ENCODE measurements at regions not wholly inside any gene's neighbourhood (a gene's known extent, or its start where the extent isn't known, plus 50 kb on each side); places are given as distances from the start of the nearest gene placed in this dataset.

DNA sequence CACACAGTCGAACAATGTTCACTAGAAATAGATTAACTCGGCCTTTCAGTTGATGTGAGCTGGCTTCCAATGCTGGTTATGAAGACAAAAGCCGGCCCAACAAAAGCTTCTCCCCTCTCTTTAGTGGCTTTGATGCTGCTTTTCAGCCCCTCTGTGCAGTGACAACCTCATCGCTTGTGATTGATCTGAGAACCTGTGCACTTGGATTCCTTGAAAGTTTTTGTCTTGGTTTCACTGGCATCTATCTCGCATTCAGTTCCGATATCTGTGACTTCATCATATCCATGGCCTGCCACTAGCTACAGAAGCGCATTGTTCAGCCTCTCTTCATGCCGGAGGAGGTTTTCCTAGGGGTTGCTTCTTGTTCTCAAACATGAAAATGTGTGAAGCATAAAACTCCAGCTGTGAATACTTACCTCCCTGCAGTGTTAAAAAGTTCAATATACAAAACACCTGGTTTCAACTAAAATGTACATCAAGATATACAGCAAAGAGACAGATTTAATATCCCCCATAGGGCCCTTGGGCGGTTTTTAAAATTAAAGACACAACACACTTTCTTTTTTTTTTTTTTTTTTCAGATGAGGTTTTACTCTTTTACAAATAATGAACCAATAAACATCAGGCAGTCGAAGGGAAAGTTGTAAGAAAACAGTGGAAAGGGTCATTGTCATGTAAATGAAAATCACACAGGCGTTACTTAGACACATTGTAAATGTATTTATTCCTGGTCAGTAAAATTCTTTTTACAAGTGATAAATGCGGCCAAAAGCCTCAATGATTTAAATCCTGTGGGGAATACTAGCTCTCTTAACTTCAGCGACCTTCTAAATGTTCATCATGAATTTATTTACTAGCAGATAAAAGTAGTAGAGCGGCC lies 1252.8 kb downstream of the EFNB2 start:
- no peaks in the 10 kb centered on the region for H3K4me1 ChIP-seq
- H3K9me3 ChIP-seq: no peaks in the 10 kb centered on the region
- intact Hi-C loops (cut with DNase I): no loop called here
- H3K27ac ChIP-seq: no peak overlapping the region
- H3K36me3 ChIP-seq: no peaks in the 10 kb centered on the region
- DNase-seq (ENCODE audit: extremely low spot score in 2 of 2): no peak
- H3K4me3 ChIP-seq: no peak overlapping the region
- H3K27me3 ChIP-seq: no peaks in the 10 kb centered on the region
- TF ChIP-seq, protein P1, sequence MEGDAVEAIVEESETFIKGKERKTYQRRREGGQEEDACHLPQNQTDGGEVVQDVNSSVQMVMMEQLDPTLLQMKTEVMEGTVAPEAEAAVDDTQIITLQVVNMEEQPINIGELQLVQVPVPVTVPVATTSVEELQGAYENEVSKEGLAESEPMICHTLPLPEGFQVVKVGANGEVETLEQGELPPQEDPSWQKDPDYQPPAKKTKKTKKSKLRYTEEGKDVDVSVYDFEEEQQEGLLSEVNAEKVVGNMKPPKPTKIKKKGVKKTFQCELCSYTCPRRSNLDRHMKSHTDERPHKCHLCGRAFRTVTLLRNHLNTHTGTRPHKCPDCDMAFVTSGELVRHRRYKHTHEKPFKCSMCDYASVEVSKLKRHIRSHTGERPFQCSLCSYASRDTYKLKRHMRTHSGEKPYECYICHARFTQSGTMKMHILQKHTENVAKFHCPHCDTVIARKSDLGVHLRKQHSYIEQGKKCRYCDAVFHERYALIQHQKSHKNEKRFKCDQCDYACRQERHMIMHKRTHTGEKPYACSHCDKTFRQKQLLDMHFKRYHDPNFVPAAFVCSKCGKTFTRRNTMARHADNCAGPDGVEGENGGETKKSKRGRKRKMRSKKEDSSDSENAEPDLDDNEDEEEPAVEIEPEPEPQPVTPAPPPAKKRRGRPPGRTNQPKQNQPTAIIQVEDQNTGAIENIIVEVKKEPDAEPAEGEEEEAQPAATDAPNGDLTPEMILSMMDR (IDR thresholded peaks at IDR 0.05): no peak
- no peak for TF ChIP-seq POLR2AphosphoS5 (IDR thresholded peaks at IDR 0.05; ENCODE audit: insufficient read depth in 1 of 2, low read depth in 1 of 2)
- no peak for TF ChIP-seq POLR2A (IDR thresholded peaks at IDR 0.05)

DNA sequence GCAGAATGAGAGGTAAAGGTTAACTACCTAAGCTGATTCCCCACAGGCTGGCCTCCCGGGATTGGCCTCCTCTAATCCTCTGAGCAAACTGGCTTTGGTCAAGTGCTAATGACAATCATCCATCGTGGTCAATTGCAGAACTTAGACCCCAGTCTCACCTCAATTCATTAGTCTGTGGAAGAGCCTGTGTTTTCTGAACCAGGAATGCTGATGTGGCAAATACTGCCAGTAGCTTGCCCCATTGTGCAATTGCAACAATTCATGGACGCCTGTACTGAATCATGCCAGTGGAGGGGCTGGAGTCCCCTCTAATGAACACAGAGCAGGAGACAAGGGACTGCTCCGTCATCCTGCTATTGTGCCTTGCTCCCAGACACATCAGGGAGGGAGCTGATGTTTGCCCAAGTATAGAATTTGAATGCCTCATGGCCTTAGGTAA lies 1256.5 kb downstream of the EFNB2 start:
- intact Hi-C loops (cut with DNase I): no loop called here
- no peaks in the 10 kb centered on the region for H3K9me3 ChIP-seq
- H3K27ac ChIP-seq: no peak overlapping the region
- TF ChIP-seq POLR2AphosphoS5 (IDR thresholded peaks at IDR 0.05; ENCODE audit: insufficient read depth in 1 of 2, low read depth in 1 of 2): no peak
- TF ChIP-seq, protein P1 (IDR thresholded peaks at IDR 0.05): no peak
- TF ChIP-seq POLR2A (IDR thresholded peaks at IDR 0.05): no peak
- no peak overlapping the region for H3K4me3 ChIP-seq
- no peak for DNase-seq (ENCODE audit: extremely low spot score in 2 of 2)
- no peaks in the 10 kb centered on the region for H3K36me3 ChIP-seq
- no peaks in the 10 kb centered on the region for H3K27me3 ChIP-seq
- H3K4me1 ChIP-seq: no peaks in the 10 kb centered on the region

DNA sequence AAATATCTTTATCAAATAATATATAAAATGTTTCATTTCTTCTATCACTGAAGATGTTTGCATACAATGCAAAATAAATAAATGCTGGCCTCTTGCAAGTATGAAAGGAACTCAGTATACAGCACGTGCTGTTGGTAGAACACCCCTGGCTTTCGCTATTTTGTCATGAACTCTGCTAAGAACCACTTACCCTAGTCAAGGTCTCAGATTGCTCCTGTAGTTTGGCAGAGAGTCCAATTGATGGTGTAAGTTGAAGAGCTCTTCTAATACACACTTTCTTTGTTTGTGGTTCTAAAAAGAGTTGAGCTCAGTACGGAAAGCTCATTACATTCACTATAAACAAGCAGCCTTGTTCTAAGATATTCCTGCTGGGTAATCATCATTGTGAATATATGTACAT lies 1258.9 kb downstream of the EFNB2 start:
- H3K4me1 ChIP-seq: no peaks in the 10 kb centered on the region
- H3K9me3 ChIP-seq: no peaks in the 10 kb centered on the region
- no peak overlapping the region for H3K27ac ChIP-seq
- no peaks in the 10 kb centered on the region for H3K36me3 ChIP-seq
- no peak for DNase-seq (ENCODE audit: extremely low spot score in 2 of 2)
- no peak overlapping the region for H3K4me3 ChIP-seq
- no peaks in the 10 kb centered on the region for H3K27me3 ChIP-seq
- TF ChIP-seq POLR2A (IDR thresholded peaks at IDR 0.05): no peak
- TF ChIP-seq POLR2AphosphoS5 (IDR thresholded peaks at IDR 0.05; ENCODE audit: insufficient read depth in 1 of 2, low read depth in 1 of 2): no peak
- TF ChIP-seq, protein P1 (IDR thresholded peaks at IDR 0.05): no peak
- intact Hi-C loops (cut with DNase I): no loop called here

DNA sequence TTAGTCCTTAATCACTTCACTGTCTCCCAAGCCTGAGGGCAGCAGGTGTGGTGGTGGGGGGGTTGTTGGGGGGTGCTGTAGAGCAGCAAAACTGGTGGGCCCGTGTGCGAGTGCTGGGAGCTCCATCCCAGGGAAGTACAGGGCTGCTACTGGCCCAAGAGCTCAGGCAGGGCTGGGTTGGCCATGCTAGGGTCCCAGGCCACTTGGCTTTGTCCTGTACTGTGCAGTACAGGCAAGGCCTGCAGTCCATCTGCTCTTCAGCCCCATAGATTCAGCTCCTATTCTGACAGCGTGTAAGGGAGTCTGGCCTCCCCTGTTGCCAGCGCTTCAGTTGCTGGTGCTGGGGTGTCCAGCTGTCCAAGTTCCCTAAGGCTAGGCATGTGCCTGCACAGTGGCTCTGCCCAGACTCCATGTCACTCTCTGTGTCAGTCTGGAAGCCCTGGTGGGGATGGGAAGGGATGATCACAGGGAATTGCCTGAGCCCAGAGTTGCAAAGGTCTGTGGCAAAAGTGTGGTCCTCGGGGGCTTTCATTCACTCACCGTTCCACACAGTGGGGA lies 1261.7 kb downstream of the EFNB2 start:
- TF ChIP-seq, protein P1 (IDR thresholded peaks at IDR 0.05): no peak
- TF ChIP-seq POLR2AphosphoS5 (IDR thresholded peaks at IDR 0.05; ENCODE audit: insufficient read depth in 1 of 2, low read depth in 1 of 2): no peak
- TF ChIP-seq POLR2A (IDR thresholded peaks at IDR 0.05): no peak
- Histone ChIP-seq H3K27me3 (no peaks in the 10 kb centered on the region), H3K4me1 (no peaks in the 10 kb centered on the region), H3K27ac (no peak overlapping the region), H3K4me3 (no peak overlapping the region), H3K9me3 (no peaks in the 10 kb centered on the region), H3K36me3 (no peaks in the 10 kb centered on the region)
- DNase-seq (ENCODE audit: extremely low spot score in 2 of 2): no peak
- intact Hi-C loops (cut with DNase I): no loop called here

All from vagina (tissue), 2 donors.